Cerebellar cortex (tissue), 1 donor: ENCODE measurements at regions not wholly inside any gene's neighbourhood (a gene's known extent, or its start where the extent isn't known, plus 50 kb on each side); places are given as distances from the start of the nearest gene placed in this dataset.
"Not testable (repeated sequence)": the region's sequence is repeated elsewhere in the genome, so short reads cannot be mapped to it uniquely, and the experiment has no call there.

ENCODE experiments used
- DNase-seq: peaks from one replicate; pipeline ENCODE4 v3.0.0-alpha.2; 2015; ENCODE audit warnings: low spot score

DNA sequence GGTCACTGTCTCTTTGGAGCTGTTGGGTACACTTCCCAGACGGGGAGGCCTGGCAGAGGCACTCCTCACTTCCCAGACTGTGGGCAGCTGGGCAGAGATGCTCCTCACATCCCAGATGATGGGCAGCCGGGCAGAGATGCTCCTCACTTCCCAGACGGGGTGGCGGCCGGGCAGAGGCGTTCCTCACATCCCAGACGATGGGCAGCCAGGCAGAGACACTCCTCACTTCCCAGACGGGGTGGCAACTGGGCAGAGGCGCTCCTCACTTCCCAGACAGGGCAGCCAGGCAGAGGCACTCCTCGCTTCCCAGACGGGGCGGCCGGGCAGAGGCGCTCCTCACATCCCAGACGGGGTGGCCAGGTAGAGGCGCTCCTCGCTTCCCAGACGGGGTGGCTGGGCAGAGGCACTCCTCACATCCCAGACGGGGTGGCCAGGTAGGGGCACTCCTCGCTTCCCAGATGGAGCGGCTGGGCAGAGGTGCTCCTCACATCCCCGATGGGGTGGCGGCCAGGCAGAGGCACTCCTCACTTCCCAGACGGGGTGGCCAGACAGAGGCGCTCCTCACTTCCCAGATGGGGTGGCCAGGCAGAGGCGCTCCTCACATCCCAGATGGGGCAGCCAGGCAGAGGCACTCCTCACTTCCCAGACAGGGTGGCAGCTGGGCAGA, 833.1 kb upstream of the RAG2 start:
- not testable (repeated sequence) for DNase-seq

DNA sequence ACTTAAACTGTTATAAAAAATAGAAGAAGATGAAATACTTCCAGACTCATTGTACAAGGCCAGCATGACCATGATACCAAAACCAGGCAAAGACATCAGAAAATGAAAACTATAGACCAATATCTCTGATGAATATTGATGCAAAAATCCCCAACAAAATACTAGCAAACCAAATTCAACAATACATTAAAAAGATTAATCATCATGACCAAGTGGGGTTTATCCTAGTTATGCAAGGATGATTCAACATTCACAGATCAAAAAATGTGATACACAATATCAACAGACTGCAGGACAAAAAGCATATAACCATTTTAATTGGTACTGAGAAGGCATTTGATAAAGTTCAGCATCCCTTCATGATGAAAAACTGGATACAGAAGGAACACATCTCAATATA, 824.5 kb upstream of the RAG2 start:
- DNase-seq, result no peak

DNA sequence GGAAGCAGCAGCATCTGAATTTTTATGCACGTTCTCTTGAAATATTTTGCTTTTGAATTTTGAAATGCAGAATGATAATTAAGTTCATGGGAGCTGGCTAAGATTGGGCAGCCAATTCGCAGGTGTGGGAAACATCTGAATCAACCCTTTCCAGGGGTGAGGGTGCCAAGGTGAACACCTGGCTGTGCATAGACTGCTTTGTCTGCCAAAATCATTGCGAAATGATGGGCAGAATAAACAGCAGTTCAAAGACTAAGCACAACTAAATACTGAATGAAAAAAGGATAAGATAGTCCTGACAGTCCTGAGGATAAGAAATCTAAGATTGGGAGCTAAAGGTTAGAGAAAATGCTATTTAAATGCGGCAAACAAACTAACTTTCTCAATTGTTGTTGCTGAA, 813.3 kb upstream of the RAG2 start:
- no peak for DNase-seq

DNA sequence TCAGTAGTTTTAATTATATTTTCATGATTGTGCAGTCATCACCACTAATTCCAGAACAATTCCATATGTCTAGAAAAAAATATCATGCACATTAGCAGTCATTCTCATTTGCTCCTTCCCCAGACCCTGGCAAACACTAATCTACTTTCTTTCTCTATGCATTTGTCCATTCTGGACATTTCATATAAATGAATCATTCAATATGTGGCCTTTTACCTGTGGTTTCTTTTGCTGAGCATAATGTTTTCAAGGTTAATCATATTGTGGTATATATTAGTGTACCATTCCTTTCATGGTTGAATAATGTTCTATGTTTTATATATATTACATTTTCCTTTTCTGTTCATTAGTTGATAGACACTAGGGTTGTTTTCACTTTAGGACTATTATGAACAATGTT, 811.1 kb upstream of the RAG2 start:
- DNase-seq, result no peak

DNA sequence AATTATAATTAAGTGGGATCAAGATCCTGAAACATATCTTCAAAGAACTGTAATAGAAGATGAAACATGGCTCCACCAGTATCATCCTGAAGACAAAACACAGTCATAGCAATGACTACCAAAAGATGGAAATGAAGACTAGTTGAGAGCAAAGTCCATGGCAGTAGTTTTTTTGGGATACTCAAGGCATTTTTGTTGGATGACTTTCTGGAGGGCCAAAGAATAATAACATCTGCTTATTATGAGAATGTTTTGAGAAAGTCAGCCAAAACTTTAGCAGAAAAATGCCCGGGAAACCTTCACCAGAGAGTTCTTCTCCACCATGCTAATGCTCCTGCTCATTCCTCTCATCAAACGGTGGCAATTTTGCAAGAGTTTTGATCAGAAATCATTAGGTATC, 809.4 kb upstream of the RAG2 start:
- DNase-seq, result no peak

DNA sequence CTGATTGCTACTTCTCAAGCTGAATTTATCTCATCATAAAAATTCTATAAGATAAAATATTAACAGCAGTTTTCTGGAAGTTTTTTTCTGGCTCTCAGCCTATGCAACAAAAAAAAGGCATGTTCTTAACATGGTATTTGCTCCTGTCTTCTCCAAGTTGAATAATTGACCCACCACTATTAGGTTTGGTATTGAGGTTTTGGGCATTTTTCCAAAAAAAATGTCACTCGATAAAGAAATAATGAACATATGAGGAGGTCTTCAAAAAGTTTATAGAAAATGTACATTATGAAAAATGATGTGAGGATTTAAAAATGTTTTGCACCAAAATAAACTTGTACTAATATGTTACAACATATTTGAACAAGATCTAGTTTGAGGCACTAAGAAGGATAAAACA, 808.6 kb upstream of the RAG2 start:
- DNase-seq, result no peak

DNA sequence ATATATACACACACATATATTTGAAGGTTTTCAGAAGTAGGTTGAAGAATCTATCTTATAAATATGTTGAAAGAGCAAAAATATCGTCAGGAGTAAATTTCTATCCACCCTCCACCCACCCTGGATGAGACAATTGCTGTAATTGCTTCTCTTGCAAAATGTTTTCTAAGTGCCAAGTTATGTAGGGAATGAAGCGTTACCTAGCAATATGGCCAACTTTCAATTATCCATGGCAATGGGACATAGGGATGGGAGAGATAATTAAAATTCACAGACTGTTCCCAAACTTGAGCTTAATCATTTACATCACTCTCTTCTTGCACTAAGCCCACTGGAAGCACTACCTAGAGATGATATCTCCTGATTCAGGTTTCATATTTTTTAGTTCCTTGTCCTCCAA, 806.2 kb upstream of the RAG2 start:
- no peak for DNase-seq

DNA sequence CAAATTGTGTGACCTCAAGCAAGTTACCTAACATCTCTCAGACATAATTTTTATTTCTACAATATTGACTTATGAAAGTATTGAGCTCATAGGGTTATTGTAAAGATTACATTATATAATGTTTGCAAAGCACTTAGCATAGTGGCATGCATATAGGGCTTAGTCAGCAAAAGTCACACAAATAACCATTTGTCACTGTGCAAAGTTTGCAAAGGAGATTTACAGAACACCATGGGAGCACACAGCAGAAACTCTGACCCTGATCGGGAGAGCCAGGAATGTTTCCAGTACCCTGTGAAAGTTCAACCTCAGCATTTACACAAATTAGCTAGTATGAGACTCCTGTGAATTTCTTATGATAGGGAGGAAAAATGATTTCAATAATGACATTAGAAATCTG, 804.6 kb upstream of the RAG2 start:
- no peak for DNase-seq

DNA sequence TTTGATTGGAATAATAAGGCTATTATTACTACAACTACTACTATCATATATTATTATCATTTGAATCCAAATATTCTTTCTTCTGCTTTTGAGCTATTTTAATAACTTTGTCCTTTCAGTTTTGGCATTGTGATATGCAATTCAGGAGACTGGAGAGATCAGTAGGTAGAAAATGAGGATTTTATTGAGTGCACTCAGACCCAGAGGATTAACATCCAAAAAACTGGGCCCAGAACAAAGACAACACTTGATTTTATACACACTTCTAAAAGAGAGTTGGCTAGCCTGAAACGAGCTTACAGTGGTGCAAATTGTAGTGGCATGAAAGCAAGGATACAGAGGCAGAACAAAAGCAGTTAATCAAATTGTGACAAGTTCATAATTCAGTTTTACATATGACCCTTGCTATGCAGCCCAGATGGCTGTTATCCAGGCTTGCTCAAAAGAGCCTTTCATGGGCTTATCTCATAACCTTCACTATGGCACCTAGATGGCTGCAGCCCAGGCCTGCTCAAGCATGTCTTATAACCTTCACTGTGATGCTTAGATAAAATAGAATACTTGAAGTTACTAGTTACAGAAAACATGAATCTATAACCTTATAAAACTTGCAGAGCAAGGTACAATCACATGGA, 796.3 kb upstream of the RAG2 start:
- no peak for DNase-seq

DNA sequence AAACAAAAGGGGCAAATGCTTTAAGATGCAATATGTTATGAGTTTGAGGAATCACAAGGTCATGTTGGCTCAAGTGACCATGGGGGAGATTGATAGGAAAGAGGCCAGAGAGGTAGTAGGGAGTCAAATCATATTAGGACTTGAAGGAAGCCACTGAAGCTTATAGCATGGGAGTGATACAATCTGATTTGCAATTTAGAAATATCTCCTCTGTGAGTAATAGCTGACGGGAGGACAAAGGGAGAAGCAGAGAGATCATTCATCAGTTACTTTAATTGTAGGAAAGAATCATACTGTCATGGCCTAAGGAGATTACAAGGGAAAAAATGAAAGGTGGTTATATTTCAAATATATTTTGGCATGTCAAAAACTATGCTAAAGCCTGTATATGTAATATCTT, 793.6 kb upstream of the RAG2 start:
- DNase-seq, result no peak

DNA sequence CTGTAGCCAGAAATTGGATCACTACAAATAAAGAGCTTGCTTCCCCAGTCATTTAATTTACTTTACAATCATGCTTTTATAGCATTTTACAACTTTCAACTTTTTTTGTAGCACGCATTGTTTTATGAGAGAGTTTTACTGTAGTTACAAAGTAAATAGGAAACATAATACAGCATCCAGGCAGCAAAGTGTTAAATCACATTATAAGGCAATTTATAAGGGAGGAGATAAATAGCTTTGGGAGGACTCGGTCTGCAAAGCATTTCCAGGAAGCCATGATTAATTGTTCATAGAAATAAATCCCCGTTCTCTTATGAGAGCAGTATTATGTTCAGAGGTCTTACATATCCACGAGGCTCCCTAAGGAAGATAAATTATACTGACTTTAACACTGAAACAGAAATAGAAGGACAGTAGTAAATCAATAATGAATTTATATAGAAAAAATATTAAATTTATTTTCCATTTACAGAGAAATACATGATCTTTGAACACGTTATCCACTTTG, 792.6 kb upstream of the RAG2 start:
- no peak for DNase-seq

DNA sequence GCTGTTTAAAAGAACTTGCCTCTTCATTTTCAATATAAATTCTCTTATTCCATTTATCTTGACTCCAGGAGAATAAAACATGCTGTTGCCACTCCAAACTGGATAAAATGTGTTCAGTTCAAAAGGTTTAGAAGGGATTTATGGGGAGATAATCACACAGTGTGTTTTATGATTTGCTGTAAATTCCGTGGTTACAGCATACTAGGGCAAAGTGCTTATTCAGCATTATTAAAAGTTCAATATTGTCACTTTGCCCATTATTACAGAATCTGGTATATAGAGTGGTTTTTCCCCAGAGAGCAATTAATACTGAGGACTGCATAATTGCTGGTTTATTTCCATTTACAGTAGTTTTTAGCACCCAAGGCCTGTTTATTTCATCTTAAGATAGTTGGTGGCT, 780.9 kb upstream of the RAG2 start:
- no peak for DNase-seq

DNA sequence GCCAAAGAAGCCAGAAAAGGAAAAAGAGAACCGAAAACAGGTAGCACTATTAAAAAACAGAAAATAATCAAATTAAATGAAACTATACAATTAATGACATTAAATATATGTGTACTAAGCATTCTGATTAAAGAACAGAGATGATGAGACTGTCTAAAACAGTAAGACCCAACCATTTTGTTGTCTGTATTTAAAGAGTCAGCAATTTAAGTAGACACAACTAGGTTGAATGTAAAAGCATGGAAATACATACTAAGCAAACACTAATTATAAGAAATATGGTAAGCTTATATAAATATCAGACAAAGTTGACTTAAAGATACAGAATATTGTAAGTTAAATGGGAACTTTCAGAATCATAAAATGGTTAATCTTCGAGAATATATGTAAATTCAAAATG, 774.6 kb upstream of the RAG2 start:
- no peak for DNase-seq

DNA sequence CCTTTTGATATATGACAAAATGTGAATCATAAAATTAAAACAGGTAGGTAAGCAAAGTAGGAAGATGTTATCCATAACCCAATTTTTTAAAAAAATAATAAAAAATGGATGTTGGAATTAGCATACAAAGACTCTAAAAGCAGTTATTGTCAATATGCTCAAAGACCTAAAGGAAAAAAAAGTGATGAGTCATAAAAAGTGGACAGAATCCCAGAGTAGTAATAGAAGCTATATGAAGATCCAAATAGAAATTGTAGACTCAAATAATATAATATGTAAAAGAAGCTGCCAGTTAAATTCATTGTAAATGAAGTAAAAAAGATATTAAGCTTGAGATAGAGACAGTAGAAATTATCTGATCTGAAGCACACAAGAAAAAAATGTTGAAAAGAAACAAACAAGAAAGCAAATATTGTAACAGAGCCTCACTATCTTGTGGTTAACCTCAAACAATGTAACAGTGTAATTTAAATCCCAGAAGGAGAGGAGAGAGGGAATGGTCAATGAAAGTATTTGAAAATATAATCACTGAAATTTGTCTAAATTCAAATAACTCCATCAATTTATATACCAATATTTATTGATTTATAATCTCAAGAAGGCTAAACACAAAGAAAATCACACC, 773.4 kb upstream of the RAG2 start:
- no peak for DNase-seq

DNA sequence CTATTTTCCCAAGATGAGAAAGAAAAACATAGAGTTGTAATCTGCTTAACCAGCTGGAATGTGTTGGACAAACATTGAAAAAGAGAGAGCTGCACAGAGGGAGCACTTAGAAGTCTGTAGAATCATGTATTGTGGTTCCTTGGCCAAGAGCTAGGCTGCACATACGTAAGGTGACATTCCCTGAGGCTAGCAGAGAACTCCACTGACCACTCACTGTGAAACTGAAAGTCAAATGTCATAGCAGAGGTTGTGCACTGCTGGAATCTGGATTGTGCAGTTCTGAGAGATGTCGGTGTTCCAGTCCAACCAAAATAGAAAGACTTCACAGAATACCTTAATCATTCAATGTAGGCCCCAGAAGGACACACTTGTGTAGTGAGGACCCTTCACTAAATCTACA, 772.8 kb upstream of the RAG2 start:
- no peak for DNase-seq

DNA sequence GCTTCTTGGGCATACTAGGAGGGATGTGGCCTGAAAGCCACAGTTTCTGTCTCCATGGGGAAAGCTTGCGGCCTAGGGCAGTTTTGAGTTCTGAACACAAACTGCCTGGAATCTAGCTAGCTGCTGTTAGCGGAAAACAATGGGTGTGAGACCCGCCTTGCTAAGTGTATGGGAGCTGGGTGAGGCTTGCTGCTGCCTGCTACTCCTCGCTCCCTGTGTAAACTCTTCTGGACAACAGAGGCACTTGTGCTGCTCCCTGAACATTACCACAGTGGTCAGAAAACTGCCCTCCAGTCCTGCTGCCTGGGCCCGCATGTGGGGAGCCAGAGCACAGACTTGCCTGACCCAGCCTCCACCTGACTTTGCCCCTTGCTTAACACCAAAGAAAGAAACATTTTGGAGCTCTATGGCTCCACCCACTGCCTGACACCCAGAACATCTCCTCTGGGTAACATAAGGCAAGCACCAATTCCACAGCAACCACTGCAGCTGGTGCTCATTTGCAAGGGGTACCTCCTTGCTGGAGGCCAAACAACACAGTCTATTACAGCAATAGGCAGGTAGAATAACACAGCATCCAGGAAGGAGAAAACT, 766.3 kb upstream of the RAG2 start:
- DNase-seq, result no peak

DNA sequence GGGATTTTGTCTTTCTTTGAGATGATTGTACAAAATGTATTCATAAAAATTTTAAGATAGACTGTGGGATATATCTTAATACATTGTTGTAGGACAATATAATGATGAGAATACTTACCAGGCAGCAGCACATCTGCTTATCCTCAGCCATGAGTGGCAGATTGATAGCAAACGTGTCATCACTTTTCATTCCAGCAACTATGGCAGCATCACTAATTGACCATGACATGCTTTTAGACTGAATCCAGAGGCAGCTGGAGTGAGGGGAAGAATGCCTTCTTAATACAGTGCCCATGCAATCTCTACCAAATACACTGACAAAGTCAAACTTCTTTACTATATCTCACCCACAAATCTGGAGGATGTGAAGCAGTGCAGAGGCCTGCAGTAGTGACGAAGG, 755.2 kb upstream of the RAG2 start:
- DNase-seq, result no peak

DNA sequence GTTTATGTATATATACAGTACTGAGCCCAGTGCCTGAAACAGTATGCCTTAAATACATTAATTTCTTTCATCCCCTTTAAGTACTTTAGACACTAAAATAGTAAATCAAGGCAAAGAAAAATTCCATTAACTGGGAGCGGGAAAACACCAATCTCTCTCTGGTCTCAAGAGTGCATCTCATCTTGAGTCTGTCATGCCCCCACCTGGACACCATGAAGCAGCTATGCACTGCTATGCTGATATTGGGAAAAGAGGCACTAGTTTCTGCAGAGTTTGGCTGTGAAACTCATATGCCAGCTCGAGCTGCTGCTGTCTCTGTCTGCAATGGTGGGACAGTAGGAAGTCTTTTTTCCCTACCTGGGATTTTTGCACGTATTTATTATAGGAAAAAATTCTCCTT, 754.4 kb upstream of the RAG2 start:
- no peak for DNase-seq

DNA sequence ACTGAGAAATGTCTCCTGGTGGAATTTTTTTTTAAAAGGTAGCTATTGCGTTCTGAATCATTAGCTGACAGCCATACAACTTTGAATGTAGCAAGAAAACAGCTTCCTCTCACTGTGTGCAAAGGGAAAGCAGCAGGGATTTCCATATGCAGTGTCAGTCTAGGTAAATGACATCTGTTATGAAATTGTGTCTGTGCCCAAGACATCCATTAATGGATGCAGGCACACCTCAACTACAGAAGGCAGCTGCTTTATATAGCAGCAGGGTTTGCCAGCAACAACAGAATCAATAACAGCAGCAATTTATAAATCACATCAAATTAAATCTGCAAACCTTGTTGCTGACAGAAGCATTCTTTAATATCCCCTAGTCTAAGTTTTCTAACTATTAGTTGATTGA, 745.3 kb upstream of the RAG2 start:
- DNase-seq, result no peak

DNA sequence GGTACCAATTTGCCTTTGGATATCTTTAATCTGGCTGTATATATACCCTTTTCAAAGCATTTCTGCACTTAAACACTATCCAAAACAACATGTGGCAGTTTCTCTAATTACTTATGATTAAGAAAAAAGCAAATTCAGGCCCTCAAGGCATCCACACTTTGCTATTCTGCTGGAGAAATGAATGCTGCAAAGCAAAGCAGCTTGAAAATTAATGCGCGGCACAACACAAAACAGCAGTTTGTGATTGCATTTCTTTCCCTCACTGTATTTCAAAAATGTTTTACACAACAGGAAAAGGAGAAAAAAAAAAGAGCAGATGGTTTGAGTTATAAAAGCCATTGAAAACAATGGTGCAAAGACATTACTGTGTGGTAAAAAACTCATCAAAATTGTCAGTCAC, 738.4 kb upstream of the RAG2 start:
- no peak for DNase-seq

DNA sequence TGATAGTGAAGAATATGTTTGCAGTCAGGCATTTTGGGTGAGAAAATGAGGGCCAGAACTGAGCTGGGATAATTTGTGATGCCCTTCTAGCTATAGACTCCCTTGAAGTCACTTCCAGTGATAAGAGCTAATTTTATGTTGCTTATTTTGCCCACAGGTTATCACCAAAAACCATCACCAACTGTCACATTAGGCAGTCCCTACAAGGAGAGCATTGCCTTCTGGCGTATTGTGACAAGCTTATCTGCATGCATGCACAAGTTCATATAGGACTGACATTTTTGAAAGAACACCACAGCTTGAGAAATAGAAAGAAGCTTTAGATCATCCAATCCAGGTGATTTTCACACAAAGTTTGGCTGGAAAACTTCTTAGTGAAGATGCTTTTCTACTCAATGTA, 735.3 kb upstream of the RAG2 start:
- DNase-seq, result no peak

DNA sequence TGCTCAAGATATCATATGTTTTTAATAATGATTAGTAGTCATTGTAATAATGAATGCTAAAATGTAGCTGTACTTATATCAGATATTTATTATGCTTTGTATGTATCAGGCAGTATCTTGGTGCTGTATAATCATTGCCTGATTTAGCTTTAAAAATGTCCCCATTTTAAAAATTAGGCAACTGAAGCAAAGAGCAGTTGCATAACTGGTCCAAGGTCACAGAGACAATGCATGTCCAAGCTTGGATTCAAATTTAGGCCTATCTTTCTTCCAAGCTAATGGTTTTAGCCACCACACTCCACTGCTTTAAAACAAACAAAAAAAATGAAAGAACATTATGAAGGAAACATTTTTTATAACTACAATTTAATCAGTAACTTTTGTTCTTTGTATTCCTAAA, 725.8 kb upstream of the RAG2 start:
- DNase-seq, result no peak
